ENCODE measurements at regions not wholly inside any gene's neighbourhood (a gene's known extent, or its start where the extent isn't known, plus 50 kb on each side); places are given as distances from the start of the nearest gene placed in this dataset.

DNA sequence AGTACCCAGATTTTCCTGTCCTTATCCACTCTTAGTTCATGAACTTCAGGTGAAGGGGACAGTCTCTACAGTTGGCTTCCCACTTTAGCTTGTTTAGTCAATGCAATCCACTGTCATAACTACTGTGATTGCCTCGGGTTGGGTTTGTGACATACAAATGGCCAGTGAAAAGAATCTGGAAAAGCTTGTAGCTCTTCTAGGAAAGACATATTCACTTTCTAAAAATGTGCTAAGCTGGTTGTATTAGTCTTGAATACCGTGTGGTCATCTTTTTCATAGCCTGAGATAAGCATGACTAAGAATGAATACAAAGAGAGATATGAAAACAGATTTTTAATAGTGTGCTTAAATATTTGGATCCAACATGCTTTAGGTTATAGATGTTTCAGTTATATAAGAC lies 1443.5 kb upstream of the IGFBP7 start:
- Histone ChIP-seq H4K8ac (ENCODE audit: low read length) (no peak overlapping the region), H3K14ac (ENCODE audit: low read length in 2 of 2) (no peak overlapping the region), H2BK15ac (ENCODE audit: low read depth, poor library complexity, severe bottlenecking) (no peak overlapping the region), H3K27ac (ENCODE audit: low read length, poor library complexity, severe bottlenecking) (no peak overlapping the region), H3K4ac (ENCODE audit: low read depth in 1 of 2, low read length in 2 of 2) (no peak overlapping the region), H3K9me3 (ENCODE audit: control insufficient read depth, low read length) (no peaks in the 10 kb centered on the region), H3K18ac (ENCODE audit: low read depth in 1 of 2, low read length in 2 of 2) (no peak overlapping the region), H2BK12ac (ENCODE audit: low read length in 2 of 2) (no peak overlapping the region), H4K91ac (ENCODE audit: low read length) (no peak overlapping the region), H3K36me3 (ENCODE audit: control insufficient read depth in 1 of 2, insufficient read depth in 2 of 2, low read depth in 1 of 2, low read length in 2 of 2) (no peaks in the 10 kb centered on the region), H2AK5ac (ENCODE audit: low read length, severe bottlenecking) (no peak overlapping the region), H2AFZ (ENCODE audit: low read depth, low read length) (no peak overlapping the region), H2BK5ac (ENCODE audit: low read depth, low read length, poor library complexity, severe bottlenecking) (no peak overlapping the region), H3K27me3 (ENCODE audit: control insufficient read depth in 1 of 2, insufficient read depth in 1 of 2, low read length in 2 of 2) (no peaks in the 10 kb centered on the region), H3K79me1 (replicated peaks; ENCODE audit: low read length, poor library complexity, severe bottlenecking) (no peaks in the 10 kb centered on the region), H3K9ac (ENCODE audit: low read length) (no peak overlapping the region), H3K23ac (ENCODE audit: low read length in 2 of 2) (no peak overlapping the region), H2BK120ac (ENCODE audit: low read depth, low read length) (no peak overlapping the region), H3K4me3 (ENCODE audit: insufficient read depth in 1 of 2, low read depth in 1 of 2, low read length in 2 of 2) (no peak overlapping the region), H3K4me1 (ENCODE audit: control insufficient read depth, insufficient read depth, low read depth, low read length) (no peaks in the 10 kb centered on the region), H3K4me2 (ENCODE audit: low read length, poor library complexity, severe bottlenecking) (no peak overlapping the region)
- 46% methylated on average over 2 of the region's 2 CpGs for WGBS
- DNase-seq: peak; percentile 18

GRCh38 chr4:58553031-58553430 lies 1442.8 kb upstream of the IGFBP7 start:
- H3K4ac ChIP-seq (ENCODE audit: low read depth in 1 of 2, low read length in 2 of 2): no peak overlapping the region
- H3K23ac ChIP-seq (ENCODE audit: low read length in 2 of 2): no peak overlapping the region
- no peak overlapping the region for H4K91ac ChIP-seq (ENCODE audit: low read length)
- no peak overlapping the region for H3K9ac ChIP-seq (ENCODE audit: low read length)
- peak; percentile 24 for DNase-seq
- no peaks in the 10 kb centered on the region for H3K27me3 ChIP-seq (ENCODE audit: control insufficient read depth in 1 of 2, insufficient read depth in 1 of 2, low read length in 2 of 2)
- no peaks in the 10 kb centered on the region for H3K4me1 ChIP-seq (ENCODE audit: control insufficient read depth, insufficient read depth, low read depth, low read length)
- no peak overlapping the region for H3K4me3 ChIP-seq (ENCODE audit: insufficient read depth in 1 of 2, low read depth in 1 of 2, low read length in 2 of 2)
- H2AFZ ChIP-seq (ENCODE audit: low read depth, low read length): no peak overlapping the region
- no peak overlapping the region for H3K4me2 ChIP-seq (ENCODE audit: low read length, poor library complexity, severe bottlenecking)
- no peak overlapping the region for H2BK12ac ChIP-seq (ENCODE audit: low read length in 2 of 2)
- H4K8ac ChIP-seq (ENCODE audit: low read length): no peak overlapping the region
- no peak overlapping the region for H2BK5ac ChIP-seq (ENCODE audit: low read depth, low read length, poor library complexity, severe bottlenecking)
- no peak overlapping the region for H3K27ac ChIP-seq (ENCODE audit: low read length, poor library complexity, severe bottlenecking)
- H3K14ac ChIP-seq (ENCODE audit: low read length in 2 of 2): no peak overlapping the region
- 38% methylated on average over 1 of the region's 1 CpG for WGBS
- H2BK120ac ChIP-seq (ENCODE audit: low read depth, low read length): no peak overlapping the region
- H2BK15ac ChIP-seq (ENCODE audit: low read depth, poor library complexity, severe bottlenecking): no peak overlapping the region
- H3K9me3 ChIP-seq (ENCODE audit: control insufficient read depth, low read length): no peaks in the 10 kb centered on the region
- H2AK5ac ChIP-seq (ENCODE audit: low read length, severe bottlenecking): no peak overlapping the region
- H3K36me3 ChIP-seq (ENCODE audit: control insufficient read depth in 1 of 2, insufficient read depth in 2 of 2, low read depth in 1 of 2, low read length in 2 of 2): no peaks in the 10 kb centered on the region
- no peak overlapping the region for H3K18ac ChIP-seq (ENCODE audit: low read depth in 1 of 2, low read length in 2 of 2)
- H3K79me1 ChIP-seq (replicated peaks; ENCODE audit: low read length, poor library complexity, severe bottlenecking): no peaks in the 10 kb centered on the region

- no peaks in the 10 kb centered on the region for H3K79me1 ChIP-seq (replicated peaks; ENCODE audit: low read length, poor library complexity, severe bottlenecking)
- no peak overlapping the region for H2AK5ac ChIP-seq (ENCODE audit: low read length, severe bottlenecking)
- no peak for DNase-seq
- H3K23ac ChIP-seq (ENCODE audit: low read length in 2 of 2): no peak overlapping the region
- no peaks in the 10 kb centered on the region for H3K9me3 ChIP-seq (ENCODE audit: control insufficient read depth, low read length)
- peak overlapping the region in 1 of 2 experiments; percentile 87 for H3K18ac ChIP-seq (ENCODE audit: low read depth in 1 of 2, low read length in 2 of 2)
- H2BK15ac ChIP-seq (ENCODE audit: low read depth, poor library complexity, severe bottlenecking): no peak overlapping the region
- no peak overlapping the region for H4K8ac ChIP-seq (ENCODE audit: low read length)
- H4K91ac ChIP-seq (ENCODE audit: low read length): no peak overlapping the region
- peak overlapping the region in 1 of 2 experiments; percentile 45 for H2BK12ac ChIP-seq (ENCODE audit: low read length in 2 of 2)
- H3K4me1 ChIP-seq (ENCODE audit: control insufficient read depth, insufficient read depth, low read depth, low read length): no peaks in the 10 kb centered on the region
- H2BK5ac ChIP-seq (ENCODE audit: low read depth, low read length, poor library complexity, severe bottlenecking): no peak overlapping the region
- no peak overlapping the region for H3K9ac ChIP-seq (ENCODE audit: low read length)
- no peak overlapping the region for H3K4me2 ChIP-seq (ENCODE audit: low read length, poor library complexity, severe bottlenecking)
- H3K14ac ChIP-seq (ENCODE audit: low read length in 2 of 2): no peak overlapping the region
- no peak overlapping the region for H3K27ac ChIP-seq (ENCODE audit: low read length, poor library complexity, severe bottlenecking)
- H3K4ac ChIP-seq (ENCODE audit: low read depth in 1 of 2, low read length in 2 of 2): no peak overlapping the region
- no peaks in the 10 kb centered on the region for H3K36me3 ChIP-seq (ENCODE audit: control insufficient read depth in 1 of 2, insufficient read depth in 2 of 2, low read depth in 1 of 2, low read length in 2 of 2)
- no peak overlapping the region for H2BK120ac ChIP-seq (ENCODE audit: low read depth, low read length)
- no peak overlapping the region for H3K4me3 ChIP-seq (ENCODE audit: insufficient read depth in 1 of 2, low read depth in 1 of 2, low read length in 2 of 2)
- no peak overlapping the region for H2AFZ ChIP-seq (ENCODE audit: low read depth, low read length)
- H3K27me3 ChIP-seq (ENCODE audit: control insufficient read depth in 1 of 2, insufficient read depth in 1 of 2, low read length in 2 of 2): no peaks in the 10 kb centered on the region
These were observed 1441.5 kb upstream of the IGFBP7 start for GRCh38 chr4:58551676-58552075.

GRCh38 chr4:58543465-58543864 lies 1433.3 kb upstream of the IGFBP7 start:
- H2BK5ac ChIP-seq (ENCODE audit: low read depth, low read length, poor library complexity, severe bottlenecking): no peak overlapping the region
- H2AFZ ChIP-seq (ENCODE audit: low read depth, low read length): no peak overlapping the region
- no CpG with 5 or more reads among the region's 1 CpG for WGBS

More at GRCh38 chr4:58543465-58543864, 1433.3 kb upstream of the IGFBP7 start:
- H3K18ac ChIP-seq (ENCODE audit: low read depth in 1 of 2, low read length in 2 of 2): no peak overlapping the region
- no peak overlapping the region for H2BK12ac ChIP-seq (ENCODE audit: low read length in 2 of 2)
- no peak for DNase-seq
- no peak overlapping the region for H4K8ac ChIP-seq (ENCODE audit: low read length)
- H3K9ac ChIP-seq (ENCODE audit: low read length): no peak overlapping the region
- no peaks in the 10 kb centered on the region for H3K4me1 ChIP-seq (ENCODE audit: control insufficient read depth, insufficient read depth, low read depth, low read length)
- H3K14ac ChIP-seq (ENCODE audit: low read length in 2 of 2): no peak overlapping the region
- no peak overlapping the region for H3K4ac ChIP-seq (ENCODE audit: low read depth in 1 of 2, low read length in 2 of 2)
- peaks cover 3% of the 10 kb centered on the region for H3K9me3 ChIP-seq (ENCODE audit: control insufficient read depth, low read length)
- H3K27ac ChIP-seq (ENCODE audit: low read length, poor library complexity, severe bottlenecking): no peak overlapping the region
- H2BK120ac ChIP-seq (ENCODE audit: low read depth, low read length): no peak overlapping the region
- H4K91ac ChIP-seq (ENCODE audit: low read length): no peak overlapping the region
- no peaks in the 10 kb centered on the region for H3K36me3 ChIP-seq (ENCODE audit: control insufficient read depth in 1 of 2, insufficient read depth in 2 of 2, low read depth in 1 of 2, low read length in 2 of 2)
- no peaks in the 10 kb centered on the region for H3K27me3 ChIP-seq (ENCODE audit: control insufficient read depth in 1 of 2, insufficient read depth in 1 of 2, low read length in 2 of 2)
- H3K23ac ChIP-seq (ENCODE audit: low read length in 2 of 2): no peak overlapping the region
- H3K79me1 ChIP-seq (replicated peaks; ENCODE audit: low read length, poor library complexity, severe bottlenecking): no peaks in the 10 kb centered on the region
- H3K4me3 ChIP-seq (ENCODE audit: insufficient read depth in 1 of 2, low read depth in 1 of 2, low read length in 2 of 2): no peak overlapping the region
- no peak overlapping the region for H2BK15ac ChIP-seq (ENCODE audit: low read depth, poor library complexity, severe bottlenecking)
- H2AK5ac ChIP-seq (ENCODE audit: low read length, severe bottlenecking): no peak overlapping the region
- H3K4me2 ChIP-seq (ENCODE audit: low read length, poor library complexity, severe bottlenecking): no peak overlapping the region

Data from mesenchymal stem cell (in vitro differentiated cells and primary cell).